NCI-H2107 treated with DMSO at 0.1 percent for 48 hours (cell line): ENCODE measurements at regions not wholly inside any gene's neighbourhood (a gene's known extent, or its start where the extent isn't known, plus 50 kb on each side); places are given as distances from the start of the nearest gene placed in this dataset.
"Not testable (repeated sequence)": the region's sequence is repeated elsewhere in the genome, so short reads cannot be mapped to it uniquely, and the experiment has no call there.

Source experiments
- DNase-seq: peaks from one replicate; lab custom pipeline; 2025; ENCODE audit not compliant: unreplicated experiment; lab: John Stamatoyannopoulos, UW

GRCh38 chr11:91528965-91529364 lies 695.7 kb upstream of the FAT3 start:
- DNase-seq, result no peak

GRCh38 chr11:91527380-91528030 lies 697.1 kb upstream of the FAT3 start:
- DNase-seq, result no peak

- no peak for DNase-seq
These were observed 710.9 kb upstream of the FAT3 start for GRCh38 chr11:91513734-91514133.

- DNase-seq, result no peak
These were observed 726.8 kb upstream of the FAT3 start for GRCh38 chr11:91497847-91498246.

GRCh38 chr11:91495837-91496236 lies 728.8 kb upstream of the FAT3 start:
- DNase-seq, result no peak

GRCh38 chr11:91489989-91490388 lies 734.6 kb upstream of the FAT3 start:
- DNase-seq, result no peak

- not testable (repeated sequence) for DNase-seq
These were observed 740.7 kb upstream of the FAT3 start for GRCh38 chr11:91483956-91484355.

GRCh38 chr11:91481875-91482274 lies 742.7 kb upstream of the FAT3 start:
- DNase-seq, result not testable (repeated sequence)

- DNase-seq, result no peak
These were observed 754.0 kb upstream of the FAT3 start for GRCh38 chr11:91470656-91471055.

- no peak for DNase-seq
These were observed 764.8 kb upstream of the FAT3 start for GRCh38 chr11:91459840-91460239.

GRCh38 chr11:91446267-91446666 lies 778.4 kb upstream of the FAT3 start:
- no peak for DNase-seq

GRCh38 chr11:91435694-91436395 lies 788.8 kb upstream of the FAT3 start:
- no peak for DNase-seq

- no peak for DNase-seq
These were observed 791.2 kb upstream of the FAT3 start for GRCh38 chr11:91433284-91434010.

GRCh38 chr11:91421641-91422040 lies 803.0 kb upstream of the FAT3 start:
- no peak for DNase-seq

- no peak for DNase-seq
These were observed 816.8 kb upstream of the FAT3 start for GRCh38 chr11:91407842-91408241.

- no peak for DNase-seq
These were observed 818.6 kb upstream of the FAT3 start for GRCh38 chr11:91406009-91406408.

- no peak for DNase-seq
These were observed 820.3 kb upstream of the FAT3 start for GRCh38 chr11:91404344-91404743.

- DNase-seq, result no peak
These were observed 827.5 kb upstream of the FAT3 start for GRCh38 chr11:91397134-91397468.

GRCh38 chr11:91396236-91397133 lies 828.1 kb upstream of the FAT3 start:
- DNase-seq, result no peak

GRCh38 chr11:91394727-91395414 lies 829.7 kb upstream of the FAT3 start:
- no peak for DNase-seq
